ENCODE measurements at regions not wholly inside any gene's neighbourhood (a gene's known extent, or its start where the extent isn't known, plus 50 kb on each side); places are given as distances from the start of the nearest gene placed in this dataset.

- Histone ChIP-seq H3K9me3 (ENCODE audit: low read length) (no peaks in the 10 kb centered on the region), H3K4me3 (replicated peaks in 1 of 3; ENCODE audit: insufficient read depth in 1 of 3, low read depth in 2 of 3, low read length in 3 of 3) (no peak overlapping the region), H2AFZ (ENCODE audit: low read length) (no peak overlapping the region), H4K20me1 (ENCODE audit: insufficient read depth, low read length) (no peaks in the 10 kb centered on the region), H3K79me2 (ENCODE audit: insufficient read depth, low read length) (no peaks in the 10 kb centered on the region), H3K4me1 (ENCODE audit: insufficient read depth, low read length) (no peaks in the 10 kb centered on the region), H3K9ac (ENCODE audit: insufficient read depth, low read depth, low read length) (no peak overlapping the region), H3K27ac (ENCODE audit: extremely low read length, insufficient read depth, low read length) (no peak overlapping the region), H3K36me3 (replicated peaks in 1 of 2; ENCODE audit: control insufficient read depth in 1 of 2, insufficient read depth in 2 of 2, low read length in 2 of 2) (no peaks in the 10 kb centered on the region), H3K4me2 (ENCODE audit: low read depth, low read length) (no peak overlapping the region), H3K27me3 (ENCODE audit: control insufficient read depth in 1 of 2, insufficient read depth in 2 of 2, low read length in 2 of 2) (no peaks in the 10 kb centered on the region; a peak in 1 of 5 replicates)
- no peak for ATAC-seq
- ChIA-PET CTCF (ENCODE audit: low intra/inter-chr PET ratio, low total read pairs) (no interaction called here), POLR2A (no interaction called here)
- intact Hi-C loops (cut with micrococcal nuclease; ENCODE audit: unreplicated experiment), result no loop called here
- WGBS (ENCODE audit: low lambda C conversion rate), result 0% methylated on average over 2 of the region's 2 CpGs
- no TSS peak for BruUV-seq (replicated peaks)
- TF ChIP-seq ZFP62 (CRISPR knock-in tag; IDR thresholded peaks at IDR 0.05) (no peak), ZFAT (CRISPR knock-in tag; conservative IDR thresholded peaks at IDR 0.05) (no peak), JUNB (CRISPR knock-in tag; IDR thresholded peaks at IDR 0.05; ENCODE audit: borderline replicate concordance) (no peak), POLR2A (IDR thresholded peaks at IDR 0.05; ENCODE audit: insufficient read depth in 1 of 2, low read depth in 2 of 2, low read length in 2 of 2) (no peak), ONECUT2 (CRISPR knock-in tag; IDR thresholded peaks at IDR 0.05) (no peak), CENPT (CRISPR knock-in tag; IDR thresholded peaks at IDR 0.05; ENCODE audit: low read depth) (no peak), ZNF782 (CRISPR knock-in tag; IDR thresholded peaks at IDR 0.05; ENCODE audit: borderline replicate concordance) (no peak), ZBTB2 (CRISPR knock-in tag; IDR thresholded peaks at IDR 0.05; ENCODE audit: low read depth) (no peak), ZFP82 (CRISPR knock-in tag; IDR thresholded peaks at IDR 0.05; ENCODE audit: borderline replicate concordance) (no peak)
- TF ChIP-seq, protein P1, sequence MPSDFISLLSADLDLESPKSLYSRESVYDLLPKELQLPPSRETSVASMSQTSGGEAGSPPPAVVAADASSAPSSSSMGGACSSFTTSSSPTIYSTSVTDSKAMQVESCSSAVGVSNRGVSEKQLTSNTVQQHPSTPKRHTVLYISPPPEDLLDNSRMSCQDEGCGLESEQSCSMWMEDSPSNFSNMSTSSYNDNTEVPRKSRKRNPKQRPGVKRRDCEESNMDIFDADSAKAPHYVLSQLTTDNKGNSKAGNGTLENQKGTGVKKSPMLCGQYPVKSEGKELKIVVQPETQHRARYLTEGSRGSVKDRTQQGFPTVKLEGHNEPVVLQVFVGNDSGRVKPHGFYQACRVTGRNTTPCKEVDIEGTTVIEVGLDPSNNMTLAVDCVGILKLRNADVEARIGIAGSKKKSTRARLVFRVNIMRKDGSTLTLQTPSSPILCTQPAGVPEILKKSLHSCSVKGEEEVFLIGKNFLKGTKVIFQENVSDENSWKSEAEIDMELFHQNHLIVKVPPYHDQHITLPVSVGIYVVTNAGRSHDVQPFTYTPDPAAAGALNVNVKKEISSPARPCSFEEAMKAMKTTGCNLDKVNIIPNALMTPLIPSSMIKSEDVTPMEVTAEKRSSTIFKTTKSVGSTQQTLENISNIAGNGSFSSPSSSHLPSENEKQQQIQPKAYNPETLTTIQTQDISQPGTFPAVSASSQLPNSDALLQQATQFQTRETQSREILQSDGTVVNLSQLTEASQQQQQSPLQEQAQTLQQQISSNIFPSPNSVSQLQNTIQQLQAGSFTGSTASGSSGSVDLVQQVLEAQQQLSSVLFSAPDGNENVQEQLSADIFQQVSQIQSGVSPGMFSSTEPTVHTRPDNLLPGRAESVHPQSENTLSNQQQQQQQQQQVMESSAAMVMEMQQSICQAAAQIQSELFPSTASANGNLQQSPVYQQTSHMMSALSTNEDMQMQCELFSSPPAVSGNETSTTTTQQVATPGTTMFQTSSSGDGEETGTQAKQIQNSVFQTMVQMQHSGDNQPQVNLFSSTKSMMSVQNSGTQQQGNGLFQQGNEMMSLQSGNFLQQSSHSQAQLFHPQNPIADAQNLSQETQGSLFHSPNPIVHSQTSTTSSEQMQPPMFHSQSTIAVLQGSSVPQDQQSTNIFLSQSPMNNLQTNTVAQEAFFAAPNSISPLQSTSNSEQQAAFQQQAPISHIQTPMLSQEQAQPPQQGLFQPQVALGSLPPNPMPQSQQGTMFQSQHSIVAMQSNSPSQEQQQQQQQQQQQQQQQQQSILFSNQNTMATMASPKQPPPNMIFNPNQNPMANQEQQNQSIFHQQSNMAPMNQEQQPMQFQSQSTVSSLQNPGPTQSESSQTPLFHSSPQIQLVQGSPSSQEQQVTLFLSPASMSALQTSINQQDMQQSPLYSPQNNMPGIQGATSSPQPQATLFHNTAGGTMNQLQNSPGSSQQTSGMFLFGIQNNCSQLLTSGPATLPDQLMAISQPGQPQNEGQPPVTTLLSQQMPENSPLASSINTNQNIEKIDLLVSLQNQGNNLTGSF (CRISPR knock-in tag; IDR thresholded peaks at IDR 0.05), result no peak
- TF ChIP-seq, protein P2, sequence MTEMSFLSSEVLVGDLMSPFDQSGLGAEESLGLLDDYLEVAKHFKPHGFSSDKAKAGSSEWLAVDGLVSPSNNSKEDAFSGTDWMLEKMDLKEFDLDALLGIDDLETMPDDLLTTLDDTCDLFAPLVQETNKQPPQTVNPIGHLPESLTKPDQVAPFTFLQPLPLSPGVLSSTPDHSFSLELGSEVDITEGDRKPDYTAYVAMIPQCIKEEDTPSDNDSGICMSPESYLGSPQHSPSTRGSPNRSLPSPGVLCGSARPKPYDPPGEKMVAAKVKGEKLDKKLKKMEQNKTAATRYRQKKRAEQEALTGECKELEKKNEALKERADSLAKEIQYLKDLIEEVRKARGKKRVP (CRISPR knock-in tag; IDR thresholded peaks at IDR 0.05), result no peak
- TF ChIP-seq, protein P3, sequence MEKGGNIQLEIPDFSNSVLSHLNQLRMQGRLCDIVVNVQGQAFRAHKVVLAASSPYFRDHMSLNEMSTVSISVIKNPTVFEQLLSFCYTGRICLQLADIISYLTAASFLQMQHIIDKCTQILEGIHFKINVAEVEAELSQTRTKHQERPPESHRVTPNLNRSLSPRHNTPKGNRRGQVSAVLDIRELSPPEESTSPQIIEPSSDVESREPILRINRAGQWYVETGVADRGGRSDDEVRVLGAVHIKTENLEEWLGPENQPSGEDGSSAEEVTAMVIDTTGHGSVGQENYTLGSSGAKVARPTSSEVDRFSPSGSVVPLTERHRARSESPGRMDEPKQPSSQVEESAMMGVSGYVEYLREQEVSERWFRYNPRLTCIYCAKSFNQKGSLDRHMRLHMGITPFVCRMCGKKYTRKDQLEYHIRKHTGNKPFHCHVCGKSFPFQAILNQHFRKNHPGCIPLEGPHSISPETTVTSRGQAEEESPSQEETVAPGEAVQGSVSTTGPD (CRISPR knock-in tag; IDR thresholded peaks at IDR 0.05), result no peak
- FAIRE-seq, result no peak
- no peak for DNase-seq (ENCODE audit: low spot score)
- in situ Hi-C loops (cut with HindIII; ENCODE audit: extremely low pct_ligation_motif_present, low pct_unique_long_range_greater_than_20kb), result no loop called here
These were observed 387.3 kb upstream of the TECRL start for GRCh38 chr4:64796581-64796980.

All from HepG2 (cell line).